SHP77 (cell line): ENCODE measurements at regions not wholly inside any gene's neighbourhood (a gene's known extent, or its start where the extent isn't known, plus 50 kb on each side); places are given as distances from the start of the nearest gene placed in this dataset.
"Not testable (repeated sequence)": the region's sequence is repeated elsewhere in the genome, so short reads cannot be mapped to it uniquely, and the experiment has no call there.

Experiments
- DNase-seq, 2 experiments: peaks; one replicate each; lab custom pipeline; 2025; lab: John Stamatoyannopoulos, UW

DNA sequence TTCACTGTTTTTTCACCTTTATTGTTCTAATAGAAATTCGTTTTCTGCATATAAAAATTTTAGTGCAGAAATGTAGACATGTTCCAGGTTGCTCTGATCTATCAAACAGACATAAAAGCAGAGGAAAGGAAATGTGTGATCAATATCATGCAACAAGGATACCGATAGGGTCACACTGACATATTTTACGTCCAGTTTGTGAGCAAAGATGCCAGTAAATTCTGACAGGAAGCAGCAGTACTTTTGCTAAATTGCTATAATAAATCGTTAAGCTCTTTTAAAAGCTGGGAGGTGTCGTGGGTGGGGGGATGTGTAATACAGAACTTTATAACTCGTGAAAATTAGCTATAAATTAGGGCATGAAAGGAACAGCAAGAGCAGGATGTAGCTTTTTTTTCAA is 955.2 kb downstream of the BRINP3 start:
- DNase-seq = no peak

DNA sequence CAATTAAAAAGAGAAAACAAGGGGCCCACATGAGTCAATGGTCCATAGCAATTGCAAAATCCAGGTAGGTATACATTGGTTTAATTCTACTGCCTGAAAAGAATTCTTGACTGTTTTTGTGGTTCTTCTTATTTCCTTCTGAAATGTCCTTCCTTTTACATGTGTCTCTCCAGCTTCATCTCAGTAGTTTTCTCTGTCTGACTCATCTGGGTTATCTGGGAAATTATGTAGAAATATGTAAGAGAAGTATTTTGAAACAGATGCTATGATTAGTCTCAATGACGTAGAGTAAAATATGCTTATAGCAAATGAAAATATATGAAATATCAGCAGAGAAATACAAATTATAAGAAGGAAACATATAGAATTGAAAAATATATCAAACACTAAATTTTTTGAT is 953.2 kb downstream of the BRINP3 start:
- no peak for DNase-seq

DNA sequence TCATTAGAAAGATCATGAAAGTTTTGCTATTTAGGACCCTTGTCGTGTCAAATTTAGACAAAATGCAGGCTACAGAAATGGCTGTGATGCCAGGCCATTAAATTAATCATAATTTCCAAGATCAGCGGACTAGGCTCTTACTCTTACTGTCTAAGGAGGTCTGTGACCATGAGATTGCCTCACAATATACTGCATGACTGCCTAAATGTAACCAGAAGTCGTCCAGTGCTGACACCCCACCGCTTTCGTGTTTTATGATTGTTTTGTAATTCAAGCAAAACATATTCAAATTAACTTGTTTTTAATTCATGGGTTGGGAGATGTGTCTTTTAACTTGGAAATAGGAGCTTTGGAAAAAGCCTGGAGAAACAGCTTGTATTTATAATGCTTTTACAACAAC is 947.5 kb downstream of the BRINP3 start:
- no peak for DNase-seq

DNA sequence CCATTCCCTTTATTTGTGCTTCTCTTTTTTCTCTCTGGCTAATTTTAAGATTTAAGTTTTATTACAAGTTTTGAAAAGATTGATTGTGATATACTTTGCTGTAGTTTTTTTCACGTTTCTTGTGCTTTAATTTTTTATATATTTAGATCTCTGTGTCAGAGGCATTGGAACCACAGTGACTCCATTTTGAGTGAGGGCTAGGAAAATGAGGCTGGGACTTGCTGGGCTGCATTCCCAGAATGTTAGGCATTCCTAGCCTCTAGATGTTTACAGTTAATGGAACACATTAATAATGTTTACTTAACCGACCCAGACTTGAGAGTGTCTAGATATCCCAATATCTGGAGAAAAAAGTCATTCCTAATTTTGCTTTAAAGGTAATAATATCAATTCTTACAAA is 939.4 kb downstream of the BRINP3 start:
- DNase-seq = no peak

DNA sequence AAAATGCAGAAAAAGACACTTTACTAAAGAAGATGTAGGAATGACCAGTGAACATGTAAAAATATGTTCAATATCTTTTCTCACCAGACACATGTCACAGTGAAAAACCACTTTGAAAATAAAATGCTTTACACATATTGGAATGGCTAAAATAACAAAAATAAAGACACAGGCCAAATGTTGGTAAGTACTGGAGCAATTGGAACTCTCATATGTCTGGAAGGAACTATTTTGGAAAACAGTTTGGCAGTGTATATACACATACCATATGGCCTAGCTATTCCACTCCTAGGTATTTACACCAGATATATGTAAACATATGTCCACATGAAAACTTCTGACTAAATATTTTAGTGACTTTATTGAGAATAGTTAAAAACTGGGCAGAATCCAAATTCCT is 927.2 kb downstream of the BRINP3 start:
- DNase-seq = no peak

DNA sequence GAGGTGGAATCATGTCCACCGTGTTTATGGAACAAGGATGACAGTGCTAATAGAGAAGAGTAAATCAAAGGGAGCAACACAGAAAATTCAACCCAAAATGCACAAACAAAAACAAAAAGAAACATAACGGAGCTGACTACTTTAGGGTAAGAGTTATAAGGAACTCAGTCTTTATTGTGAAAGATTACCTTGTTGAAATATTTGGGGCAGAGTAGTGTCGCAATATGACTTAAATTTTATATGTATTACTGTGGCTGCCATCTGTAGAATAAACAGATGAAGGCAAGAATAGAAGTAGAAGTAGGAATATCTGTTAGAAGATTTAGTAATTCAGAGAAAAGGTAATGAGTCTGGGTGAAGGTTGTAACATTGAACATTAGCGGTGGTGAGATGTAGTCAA is 913.9 kb downstream of the BRINP3 start:
- DNase-seq = no peak

DNA sequence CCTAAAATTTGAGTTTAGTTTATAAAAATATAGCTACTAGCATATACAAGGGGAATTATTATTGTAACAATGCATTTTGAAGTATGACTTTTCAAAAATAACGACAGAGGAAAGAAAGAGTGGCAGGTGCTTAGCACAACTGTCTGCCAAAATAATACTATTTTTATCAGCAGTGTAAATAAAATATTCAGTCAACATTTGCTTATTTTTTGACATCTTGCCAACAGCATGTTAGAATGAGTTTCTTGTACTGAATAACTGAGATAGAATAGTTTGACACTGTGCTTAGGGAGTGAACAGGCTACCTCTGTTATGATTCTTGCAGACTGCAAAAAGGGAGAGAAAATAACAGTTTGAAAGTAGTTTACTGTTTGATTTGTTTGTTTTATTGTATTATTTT is 909.8 kb downstream of the BRINP3 start:
- DNase-seq = peak; percentile 19 to 24

DNA sequence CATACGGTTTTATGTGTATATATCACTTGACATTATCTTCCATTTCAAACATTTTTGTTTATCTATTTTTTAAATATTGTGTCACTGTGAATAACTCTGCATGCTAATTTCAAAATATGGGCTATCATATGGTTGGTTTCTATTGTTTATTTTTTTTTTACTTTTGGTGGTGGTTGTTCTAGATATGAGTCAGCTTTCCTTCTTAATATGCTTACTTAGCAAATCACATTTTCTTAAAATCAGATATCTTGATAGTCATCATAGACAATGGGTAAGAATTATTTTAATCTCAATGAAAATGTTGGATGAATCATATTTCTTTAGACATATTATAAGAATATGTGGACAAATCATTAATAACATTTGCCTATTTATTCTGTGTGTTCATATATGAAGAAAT is 881.5 kb downstream of the BRINP3 start:
- no peak for DNase-seq

DNA sequence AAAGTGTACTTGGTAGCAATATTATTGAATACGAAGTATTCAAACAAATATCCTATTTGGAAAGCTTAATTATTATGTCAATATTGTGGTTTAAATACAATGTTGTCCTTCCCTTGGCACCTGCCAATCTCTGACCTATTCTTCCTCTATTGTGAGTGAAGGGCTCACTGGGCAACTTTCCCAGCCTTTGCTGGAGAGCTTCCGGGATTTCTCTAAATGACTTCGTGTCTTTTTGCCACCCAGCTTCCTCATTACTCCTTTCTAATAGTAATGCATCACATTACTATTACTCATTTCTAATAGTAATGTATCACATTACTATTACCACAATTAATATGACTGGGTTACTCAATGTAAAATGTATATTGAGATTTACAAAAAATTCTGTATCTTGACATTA is 880.6 kb downstream of the BRINP3 start:
- peak; percentile 76 to 89 for DNase-seq

DNA sequence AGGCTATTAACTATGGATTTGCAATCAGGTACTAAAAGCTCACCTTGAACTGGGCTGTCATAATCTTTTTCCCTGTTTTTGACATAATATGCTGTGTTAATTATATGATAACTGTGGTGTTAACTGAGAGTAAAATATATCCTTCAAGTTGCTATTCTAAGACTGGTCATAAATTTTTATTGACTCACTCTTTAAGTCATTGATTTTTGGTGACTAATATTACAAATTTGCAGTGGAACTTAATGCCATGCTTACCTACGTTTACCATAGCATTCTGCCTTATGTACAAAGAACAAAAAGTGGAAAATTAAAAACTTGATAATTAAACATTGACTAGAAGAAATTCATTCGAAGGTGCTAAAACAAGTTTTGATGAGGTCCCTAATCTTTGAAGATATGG is 872.4 kb downstream of the BRINP3 start:
- DNase-seq = no peak

DNA sequence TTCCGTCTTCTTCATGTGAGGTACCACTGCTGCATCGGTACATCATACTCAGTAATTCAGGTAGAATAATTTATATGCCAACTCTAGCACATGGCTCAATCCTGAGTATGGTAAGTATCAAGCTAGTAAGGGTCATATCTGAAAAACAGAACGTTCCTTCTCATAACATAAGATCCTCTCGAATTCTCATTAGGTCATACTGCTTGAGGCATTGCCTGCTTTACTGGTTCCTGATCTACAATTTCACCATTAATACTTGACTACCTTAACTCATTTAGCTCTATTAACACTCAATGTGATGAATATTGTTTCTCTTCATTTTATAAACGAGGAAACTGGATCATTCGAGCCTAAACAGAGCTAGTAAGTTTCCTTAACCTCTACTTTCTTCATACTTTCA is 871.6 kb downstream of the BRINP3 start:
- DNase-seq = no peak

DNA sequence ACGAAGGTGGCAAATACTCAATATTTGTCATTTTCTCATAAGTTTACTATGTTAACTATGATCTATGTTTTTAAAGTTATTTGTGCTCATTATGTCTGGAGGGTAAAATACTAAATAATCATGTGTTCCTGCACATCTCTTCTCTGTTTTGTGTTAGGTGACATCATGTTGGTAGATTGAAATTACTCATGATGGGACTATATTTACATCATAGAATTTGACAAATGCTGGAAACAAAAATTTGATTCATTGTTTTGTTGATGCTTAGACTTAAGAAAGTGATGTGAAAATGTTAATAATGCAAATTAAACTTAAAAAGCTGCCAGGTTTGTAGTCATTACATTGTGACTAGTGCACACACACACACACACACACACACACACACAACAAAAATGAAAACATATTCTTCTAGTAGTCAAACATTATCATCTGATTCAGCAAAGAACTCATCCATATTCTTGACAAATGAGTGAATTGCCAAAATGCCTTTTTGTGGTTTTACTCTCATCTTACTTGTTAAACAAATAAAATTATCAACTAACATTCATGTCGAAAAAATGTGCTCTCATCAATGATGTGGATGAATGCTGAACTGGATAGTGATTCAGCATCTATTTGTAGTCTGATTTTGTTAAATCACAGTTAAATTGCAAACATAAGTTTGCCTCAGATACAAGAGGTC is 870.7 kb downstream of the BRINP3 start:
- DNase-seq = no peak

DNA sequence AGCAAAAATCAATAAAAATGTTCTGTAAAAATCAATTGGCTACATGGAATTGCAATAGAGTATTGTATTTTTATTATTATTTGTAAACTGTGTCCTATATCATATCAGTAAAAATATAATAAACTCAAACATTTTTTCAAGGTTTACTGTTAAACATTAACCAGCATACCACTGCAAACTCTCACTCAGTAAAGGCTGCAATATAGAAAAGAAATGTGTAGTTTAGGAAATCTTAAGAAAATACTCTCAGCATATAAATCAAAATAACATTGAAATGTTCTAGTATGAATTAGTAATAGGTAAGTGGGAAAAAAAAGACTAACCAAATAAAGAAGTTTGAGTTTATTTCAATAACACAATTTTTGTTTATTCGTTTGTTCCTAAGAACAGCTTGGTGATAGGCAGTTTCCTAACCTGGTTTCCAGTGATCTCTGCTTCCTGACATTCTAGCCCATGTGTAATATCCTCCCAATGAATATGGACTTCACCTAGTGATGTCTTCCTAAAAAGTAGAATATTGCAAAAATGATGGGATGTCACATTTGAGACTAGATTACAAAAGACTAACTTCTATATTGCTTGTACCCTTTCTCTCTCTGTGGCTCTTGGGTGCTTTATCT is 870.1 kb downstream of the BRINP3 start:
- DNase-seq = no peak

DNA sequence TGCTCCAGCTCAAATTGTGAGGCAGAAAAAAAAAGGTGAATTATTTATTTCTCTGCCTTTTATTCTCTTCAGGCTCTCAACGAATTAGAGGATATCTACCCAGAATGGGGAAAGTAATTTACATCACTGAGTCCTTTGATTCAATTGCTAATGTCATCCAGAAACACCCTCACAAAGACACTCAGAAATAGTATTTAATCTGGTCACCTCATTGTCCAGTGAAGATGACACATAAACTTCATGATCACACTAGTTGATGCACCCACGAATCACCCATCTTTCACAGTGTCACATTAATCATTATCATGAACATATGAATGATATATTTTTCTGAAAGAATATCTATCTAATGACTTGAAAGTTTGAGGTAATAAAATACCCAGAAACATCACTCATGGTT is 868.5 kb downstream of the BRINP3 start:
- no peak for DNase-seq

DNA sequence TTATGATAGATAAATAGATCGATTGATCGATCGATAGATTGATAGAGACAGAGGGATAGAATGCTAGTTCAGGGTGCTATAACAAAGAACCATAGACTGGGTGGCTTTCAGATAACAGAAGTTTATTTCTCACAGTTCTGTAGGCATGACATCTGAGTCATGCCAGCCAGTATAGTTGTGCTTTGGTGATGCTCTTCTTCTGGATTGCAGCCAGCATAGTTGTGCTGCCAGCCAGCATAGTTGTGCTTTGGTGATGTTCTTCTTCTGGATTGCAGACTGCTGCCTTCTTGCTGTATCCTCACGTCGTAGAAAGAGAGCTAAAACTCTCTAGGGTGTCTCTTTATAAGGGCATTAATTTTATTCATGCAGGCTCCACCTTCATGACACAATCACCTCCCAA is 860.8 kb downstream of the BRINP3 start:
- DNase-seq = no peak

DNA sequence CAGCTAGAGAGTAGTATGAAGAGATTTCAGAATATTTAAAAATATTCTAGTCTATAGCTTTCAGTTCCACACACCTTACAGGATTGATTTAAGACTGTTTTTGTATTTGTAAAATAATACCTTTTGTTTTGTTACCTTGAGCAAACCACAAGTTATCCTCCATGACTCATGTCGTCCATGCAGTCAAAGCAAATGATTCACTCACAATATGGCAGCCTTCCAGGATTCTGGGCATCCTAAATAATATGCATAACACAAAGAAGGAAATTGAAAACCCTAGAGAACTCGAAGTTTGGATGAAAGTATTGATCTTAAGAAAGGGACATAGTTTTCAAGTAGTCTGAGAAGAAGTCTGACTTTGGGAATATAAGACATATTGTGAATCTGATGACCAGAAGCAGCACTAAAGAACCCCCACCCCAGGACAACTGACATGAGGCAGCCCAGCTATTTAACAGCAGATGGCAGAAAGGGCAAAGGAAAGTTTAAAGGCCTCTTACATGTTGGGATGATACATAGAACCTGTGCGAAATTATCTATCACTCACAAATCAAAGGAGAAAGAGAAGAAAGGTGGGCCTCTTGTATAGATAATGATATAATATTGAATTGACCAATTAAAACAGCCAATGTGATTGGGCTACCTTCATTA is 857.9 kb downstream of the BRINP3 start:
- DNase-seq = peak; percentile 23 to 36

DNA sequence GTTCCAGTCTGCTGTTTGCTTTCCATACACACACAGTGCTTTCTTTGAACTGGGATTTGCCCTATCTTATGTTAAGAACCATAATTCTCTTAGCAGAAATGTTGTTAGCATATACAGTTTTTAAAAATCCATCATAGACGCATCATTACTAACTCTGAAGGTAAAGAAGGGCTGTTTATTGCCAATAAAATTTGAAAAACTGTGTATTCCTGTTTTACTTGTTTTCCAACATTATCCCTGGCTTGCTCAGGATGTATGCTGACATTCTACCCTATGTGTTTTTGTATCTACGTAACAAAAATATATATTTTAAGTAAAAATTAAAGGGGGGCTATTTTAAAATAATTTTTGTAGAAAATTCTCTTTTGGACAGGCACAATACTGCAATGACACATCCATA is 857.2 kb downstream of the BRINP3 start:
- no peak for DNase-seq

DNA sequence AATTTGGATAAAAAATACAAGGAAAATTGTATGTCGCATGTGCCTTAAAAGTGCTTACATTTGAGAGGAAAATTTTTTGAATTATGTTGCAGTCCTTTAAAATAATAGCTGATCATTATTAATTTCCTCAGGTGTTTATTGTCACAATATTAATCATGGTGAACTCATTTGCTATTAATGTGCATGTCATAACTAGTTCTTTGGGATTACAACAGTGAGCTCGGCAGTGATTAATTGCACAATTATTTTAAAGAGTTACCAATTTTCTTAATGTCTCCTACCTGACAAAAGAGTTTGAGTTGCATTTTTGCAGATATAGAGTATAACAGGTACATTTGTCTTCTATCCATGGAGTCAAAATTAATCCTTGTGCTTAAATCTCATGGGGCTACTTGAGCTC is 854.3 kb downstream of the BRINP3 start:
- DNase-seq = no peak

DNA sequence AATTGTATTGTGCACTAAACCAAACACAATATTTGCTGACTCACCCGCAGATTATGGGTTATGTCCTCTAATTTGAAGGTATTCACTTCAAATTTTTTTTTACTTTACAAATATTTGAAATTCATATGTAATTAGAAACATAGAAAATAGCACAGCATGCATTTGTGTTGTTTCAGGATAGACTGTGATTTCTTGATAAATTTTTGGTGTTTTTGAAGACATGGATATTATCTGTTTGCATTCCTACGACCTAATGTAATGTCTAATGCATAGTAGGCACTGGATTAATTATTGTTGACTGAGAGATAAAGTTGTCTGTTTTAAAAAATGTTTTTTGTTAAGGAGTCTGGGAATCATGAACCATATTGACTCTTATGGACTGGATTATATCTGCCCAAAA is 850.2 kb downstream of the BRINP3 start:
- no peak for DNase-seq

DNA sequence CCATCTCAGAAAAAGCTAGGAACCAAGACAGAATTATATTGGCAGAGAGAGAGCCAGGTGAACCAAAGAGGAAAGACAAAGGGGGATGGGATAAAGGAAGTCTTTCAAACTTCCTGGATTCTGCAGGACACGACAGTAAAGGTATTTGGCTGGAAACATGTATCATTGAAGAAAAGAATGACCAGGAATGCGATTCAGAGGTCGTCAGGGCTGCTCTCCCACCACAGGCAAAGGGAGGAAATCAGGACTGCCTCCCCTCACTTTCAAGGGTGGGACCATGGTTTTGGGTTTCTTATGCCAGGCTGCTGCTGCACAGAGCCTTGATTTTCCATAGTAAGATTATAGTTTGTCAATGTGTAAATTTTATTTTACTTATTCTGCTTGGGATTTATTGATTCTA is 848.8 kb downstream of the BRINP3 start:
- DNase-seq = no peak

DNA sequence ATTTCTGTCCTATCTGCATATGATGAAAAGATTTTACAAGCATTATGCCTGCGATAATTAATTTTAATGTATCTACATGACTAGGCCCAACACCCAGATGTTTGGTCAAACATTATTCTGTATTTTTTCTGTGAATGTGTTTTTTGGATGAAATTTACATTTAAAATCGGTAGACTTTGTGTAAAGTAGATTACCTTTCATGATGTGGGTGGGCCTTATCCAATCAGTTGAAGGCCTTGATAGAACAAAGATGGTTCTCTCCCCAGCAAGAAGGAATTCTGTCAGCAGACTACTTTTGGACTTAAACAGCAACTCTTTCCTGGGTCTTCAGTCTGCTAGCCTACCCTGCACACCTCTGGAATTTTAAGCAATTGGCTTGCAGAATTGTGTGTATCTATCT is 844.0 kb downstream of the BRINP3 start:
- DNase-seq = no peak

DNA sequence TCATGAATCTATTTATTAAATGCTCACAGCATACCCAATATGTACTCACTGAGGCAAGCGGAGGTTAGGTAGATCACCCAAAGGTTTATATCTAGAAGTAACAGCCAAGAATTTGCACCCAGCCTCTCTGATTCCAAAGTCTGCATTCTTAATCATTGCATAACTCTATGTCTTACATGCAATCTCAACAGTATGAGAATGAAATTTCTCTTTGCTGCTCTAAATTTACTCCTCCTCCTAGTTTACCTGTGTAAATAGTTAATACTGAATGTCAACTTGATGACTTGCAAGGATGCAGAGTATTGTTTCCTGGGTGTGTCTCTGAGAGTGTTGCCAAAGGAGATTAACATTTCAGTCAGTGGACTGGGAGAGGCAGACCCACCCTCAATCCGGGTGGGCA is 840.6 kb downstream of the BRINP3 start:
- no peak for DNase-seq

DNA sequence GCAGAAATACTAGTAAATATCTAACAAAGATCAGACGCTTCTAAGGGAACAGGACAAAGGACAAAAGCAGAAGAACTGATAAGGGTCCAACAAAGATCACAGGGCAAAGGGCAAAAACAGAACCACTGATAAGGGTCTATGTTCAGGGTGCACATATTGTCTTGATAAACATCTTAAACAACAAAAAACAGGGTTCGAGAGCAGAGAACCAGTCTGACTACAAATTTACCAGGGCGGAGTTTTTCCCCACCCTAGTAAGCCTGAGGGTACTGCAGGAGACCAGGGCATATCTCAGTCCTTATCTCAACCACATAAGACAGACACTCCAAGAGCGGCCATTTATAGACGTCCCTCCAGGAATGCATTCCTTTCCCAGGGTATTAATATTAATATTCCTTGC is 833.5 kb downstream of the BRINP3 start:
- DNase-seq = not testable (repeated sequence)

DNA sequence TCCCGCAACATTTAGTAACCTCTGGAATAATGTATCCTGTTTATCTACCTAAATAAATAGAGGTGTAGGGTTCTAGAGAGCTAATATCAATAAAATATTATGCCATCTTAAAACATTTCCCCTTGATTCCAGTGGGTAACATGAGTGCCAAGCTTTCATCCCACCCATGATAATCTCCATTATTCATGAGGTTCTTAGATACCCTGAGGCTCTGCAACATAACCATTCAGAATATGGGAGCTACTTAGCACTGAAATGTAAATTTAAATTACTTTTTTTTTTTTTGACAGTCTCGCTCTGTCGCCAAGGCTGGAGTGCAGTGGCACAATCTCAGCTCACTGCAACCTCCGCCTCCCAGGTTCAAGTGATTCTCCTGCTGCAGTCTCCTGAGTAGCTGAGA is 832.7 kb downstream of the BRINP3 start:
- DNase-seq = no peak
